GM18861 (cell line): ENCODE measurements at regions not wholly inside any gene's neighbourhood (a gene's known extent, or its start where the extent isn't known, plus 50 kb on each side); places are given as distances from the start of the nearest gene placed in this dataset.
A peak's percentile ranks its signal among the peaks of the same experiment; 100 is the strongest.

Experiments used
- ATAC-seq: cut with Tn5 transposase; IDR thresholded peaks from one replicate; pipeline ENCODE4 v1.9.1; 2021; ENCODE audit not compliant: unreplicated experiment

GRCh38 chr4:32994981-32995881 is 2275.1 kb downstream of the PCDH7 start:
- no peak for ATAC-seq

- ATAC-seq, result no peak
Measured at GRCh38 chr4:33013282-33013681, 2293.1 kb downstream of the PCDH7 start.

- ATAC-seq, result no peak
Measured at GRCh38 chr4:33025236-33025635, 2305.1 kb downstream of the PCDH7 start.

GRCh38 chr4:33029976-33030375 is 2309.8 kb downstream of the PCDH7 start:
- no peak for ATAC-seq

DNA sequence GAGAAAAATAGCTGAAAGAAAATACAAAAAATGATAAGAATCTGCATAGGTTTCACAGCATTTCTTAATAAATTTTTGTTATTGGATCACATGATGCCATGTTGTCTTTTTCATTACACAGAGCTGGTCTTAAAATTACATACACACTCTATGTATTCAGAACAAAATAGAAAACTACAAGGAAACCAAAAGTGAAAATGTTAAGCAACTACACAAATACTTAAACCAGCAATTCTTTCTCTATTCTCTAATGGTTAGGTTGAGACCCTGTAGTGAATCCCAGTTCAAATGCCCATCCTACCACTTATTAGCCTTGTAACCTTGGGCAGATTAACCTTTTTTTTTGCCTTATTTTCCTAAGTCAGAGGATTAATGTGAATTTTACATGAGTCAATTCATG is 2311.2 kb downstream of the PCDH7 start:
- ATAC-seq, result no peak

GRCh38 chr4:33037464-33037863 is 2317.3 kb downstream of the PCDH7 start:
- ATAC-seq, result no peak

DNA sequence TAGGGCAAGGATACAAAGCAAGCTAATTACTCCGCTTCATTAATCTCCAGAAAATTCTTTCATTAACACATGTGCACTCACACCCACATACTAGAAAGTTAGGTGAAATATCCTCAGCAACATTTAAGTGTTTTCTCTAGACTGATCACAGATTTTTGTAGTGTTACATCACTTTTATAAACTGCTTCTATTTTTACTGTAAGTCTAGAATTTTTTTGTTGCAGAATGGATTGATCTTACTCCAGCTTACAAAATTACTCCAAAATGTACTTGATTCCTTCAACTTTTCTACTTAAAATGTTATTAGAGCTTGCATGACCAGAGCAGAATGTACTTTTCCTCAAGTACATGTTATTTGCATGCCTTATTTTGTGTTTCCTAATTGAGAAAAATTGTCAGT is 2325.2 kb downstream of the PCDH7 start:
- ATAC-seq, result no peak

DNA sequence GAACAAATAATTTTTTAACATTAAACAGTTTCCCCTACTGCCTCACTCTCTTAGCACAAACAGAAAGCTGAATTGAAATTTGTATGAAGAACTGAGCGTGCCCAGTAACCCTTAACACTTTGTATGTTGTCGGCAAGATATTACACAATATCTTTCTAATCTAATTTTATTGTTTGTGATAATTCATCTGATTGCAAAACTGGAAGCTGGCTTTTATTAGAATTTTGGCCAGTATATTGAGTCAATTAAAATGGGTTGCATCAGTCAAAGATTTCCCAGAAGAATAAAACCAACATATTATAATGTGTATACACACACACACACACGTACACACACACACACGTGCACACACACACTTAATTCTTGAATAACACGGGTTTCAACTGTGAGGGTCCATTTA is 2332.1 kb downstream of the PCDH7 start:
- no peak for ATAC-seq

DNA sequence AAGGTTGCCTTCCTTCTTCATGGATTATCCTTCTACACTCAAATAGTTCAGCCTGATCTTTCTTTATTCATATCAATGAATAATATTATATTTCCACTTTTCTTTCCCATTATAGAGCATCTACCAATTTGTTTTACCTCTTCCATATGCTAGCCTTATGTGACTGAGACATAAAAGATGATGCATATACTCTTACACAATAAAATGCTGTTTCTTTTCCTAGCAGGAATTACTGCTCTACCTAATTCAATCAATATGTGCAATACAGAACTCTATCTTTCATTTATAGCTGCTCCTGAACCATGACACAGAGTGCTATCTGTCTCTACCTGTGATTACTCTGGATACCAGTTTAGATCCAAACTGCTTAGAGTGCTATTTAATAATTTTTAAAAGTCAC is 2334.0 kb downstream of the PCDH7 start:
- no peak for ATAC-seq

GRCh38 chr4:33054656-33055196 is 2334.6 kb downstream of the PCDH7 start:
- no peak for ATAC-seq

DNA sequence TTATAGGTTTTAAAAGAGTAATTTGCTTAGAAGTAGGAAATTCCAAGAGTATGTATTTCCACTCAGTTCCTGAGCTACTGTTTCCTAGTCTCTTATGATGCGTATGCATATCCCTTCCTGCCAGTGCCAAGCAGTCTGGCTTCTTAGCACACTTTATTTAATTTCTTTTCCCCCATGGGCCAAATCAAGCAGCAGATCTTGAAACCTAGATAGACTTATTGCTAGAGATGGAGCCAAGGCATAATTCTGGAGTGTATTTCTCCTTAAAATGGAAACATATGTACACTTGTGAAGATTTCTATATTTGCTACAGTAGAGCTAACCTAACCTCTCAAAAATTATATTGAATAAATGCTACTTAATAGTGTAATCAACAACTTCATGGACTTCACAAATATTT is 2337.6 kb downstream of the PCDH7 start:
- ATAC-seq, result no peak

DNA sequence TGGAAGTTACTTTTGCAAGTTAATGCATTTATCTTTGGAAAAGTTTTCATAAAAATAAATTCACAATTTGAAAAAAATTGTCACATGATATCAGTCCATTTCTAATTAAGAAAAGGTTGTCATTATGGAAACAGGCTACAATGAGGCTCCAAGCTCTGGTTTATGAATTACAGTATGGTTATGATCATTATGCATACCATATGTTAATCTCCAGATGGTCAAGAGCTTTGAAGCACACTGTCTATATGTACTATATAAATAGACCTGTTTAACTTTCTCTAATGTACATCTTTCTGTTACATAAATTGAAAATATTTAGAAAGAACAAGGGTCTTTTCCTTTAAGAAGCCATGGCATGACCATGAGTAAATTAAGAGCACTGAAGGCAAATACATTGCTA is 2338.8 kb downstream of the PCDH7 start:
- no peak for ATAC-seq

DNA sequence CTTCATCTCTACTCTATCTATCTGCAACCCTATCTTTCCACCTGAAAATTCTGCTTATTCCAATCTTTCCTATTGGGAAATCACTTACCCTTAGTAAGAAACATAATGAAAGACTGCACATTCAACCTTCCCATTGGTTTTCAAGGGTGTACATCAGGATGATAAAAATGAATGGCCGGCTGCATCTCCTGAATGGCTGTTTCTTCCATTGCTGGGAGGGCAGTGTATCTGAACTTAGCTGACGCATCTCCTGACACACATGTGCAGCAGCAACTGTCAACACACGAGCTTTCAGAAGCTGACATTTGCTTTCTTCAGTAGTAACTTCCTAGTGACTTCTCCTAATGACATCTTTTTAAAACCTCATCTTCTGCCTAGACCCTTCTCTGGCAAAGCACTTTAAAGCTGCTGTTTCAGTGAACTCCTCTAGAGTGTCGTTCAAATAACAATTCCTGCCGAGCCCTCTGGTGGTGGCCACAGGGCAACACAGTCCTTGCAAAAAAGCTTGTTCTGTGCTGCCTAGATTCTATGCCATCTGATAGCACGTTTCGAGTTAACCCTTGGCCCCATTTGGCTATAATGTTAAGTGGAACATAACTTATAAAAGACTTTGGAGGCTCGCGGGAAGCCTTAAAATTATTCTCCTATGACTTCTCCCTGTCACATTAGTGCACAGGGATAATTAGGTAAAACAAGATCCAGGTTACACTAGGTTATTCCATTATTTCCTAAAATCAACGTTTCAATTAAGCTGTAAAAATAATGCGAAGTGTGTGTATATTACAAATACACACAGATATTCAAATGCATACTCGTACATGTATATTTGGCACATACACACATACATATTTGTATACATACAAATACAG is 2340.7 kb downstream of the PCDH7 start:
- ATAC-seq, result peak; percentile 64

GRCh38 chr4:33061727-33062126 is 2341.6 kb downstream of the PCDH7 start:
- ATAC-seq, result no peak

GRCh38 chr4:33062155-33062806 is 2342.1 kb downstream of the PCDH7 start:
- ATAC-seq, result no peak

- no peak for ATAC-seq
Measured at GRCh38 chr4:33063241-33063640, 2343.1 kb downstream of the PCDH7 start.

DNA sequence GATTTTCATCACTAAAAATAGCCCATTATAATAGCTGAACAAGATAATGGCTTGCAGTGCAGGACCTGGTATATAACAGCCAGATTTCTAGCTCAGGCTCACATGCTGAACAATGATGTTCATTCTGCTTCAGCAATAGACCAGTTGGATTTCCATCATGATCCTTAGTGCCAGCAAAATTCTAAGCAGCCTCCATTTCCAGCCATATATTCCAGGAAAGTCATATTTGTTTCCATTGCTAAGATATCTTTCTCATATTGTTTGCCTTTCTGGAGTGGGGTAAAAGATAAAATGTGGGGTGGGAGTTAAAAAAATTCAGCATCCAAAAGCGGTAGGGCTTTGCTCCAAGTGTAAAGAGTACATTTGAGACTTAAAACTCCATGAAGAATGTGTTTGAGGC is 2344.1 kb downstream of the PCDH7 start:
- no peak for ATAC-seq

DNA sequence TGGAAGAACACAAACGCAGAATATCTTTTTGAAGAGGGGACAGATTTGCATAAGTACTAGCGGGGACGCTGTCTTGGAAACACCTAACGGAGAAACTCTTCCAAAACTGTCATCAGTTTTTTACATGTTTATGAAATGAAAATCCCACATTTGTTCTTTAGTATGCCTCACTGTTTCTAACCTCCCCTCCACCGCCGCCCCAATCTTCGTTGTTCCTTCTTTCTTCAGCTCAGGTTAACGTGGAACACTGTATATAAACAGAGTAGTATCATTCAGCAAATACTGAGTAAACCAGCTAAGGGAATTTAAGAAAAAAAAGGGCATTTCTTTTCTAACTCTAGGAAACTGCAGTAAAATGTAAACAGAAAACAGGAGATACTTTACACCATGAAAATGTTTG is 2345.6 kb downstream of the PCDH7 start:
- ATAC-seq, result no peak

DNA sequence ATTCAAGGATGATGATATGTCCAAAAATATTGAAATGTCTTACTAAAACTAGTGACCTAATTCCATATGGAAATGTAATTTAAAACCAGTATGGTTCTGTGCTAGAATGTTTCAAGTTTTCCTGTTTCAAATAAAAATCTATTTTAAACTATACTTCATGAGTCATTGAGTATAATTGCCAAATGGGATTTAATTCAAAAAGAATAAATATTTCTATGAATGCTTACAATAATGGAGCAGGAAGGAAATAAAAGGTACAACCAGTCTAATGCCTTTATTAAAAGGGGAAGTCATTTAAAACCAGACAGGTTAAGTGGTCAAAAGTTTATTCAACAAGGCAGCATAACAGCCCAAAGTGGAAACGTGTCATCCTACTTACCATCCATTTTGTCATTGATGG is 2347.1 kb downstream of the PCDH7 start:
- ATAC-seq, result no peak

GRCh38 chr4:33068539-33068938 is 2348.4 kb downstream of the PCDH7 start:
- no peak for ATAC-seq

DNA sequence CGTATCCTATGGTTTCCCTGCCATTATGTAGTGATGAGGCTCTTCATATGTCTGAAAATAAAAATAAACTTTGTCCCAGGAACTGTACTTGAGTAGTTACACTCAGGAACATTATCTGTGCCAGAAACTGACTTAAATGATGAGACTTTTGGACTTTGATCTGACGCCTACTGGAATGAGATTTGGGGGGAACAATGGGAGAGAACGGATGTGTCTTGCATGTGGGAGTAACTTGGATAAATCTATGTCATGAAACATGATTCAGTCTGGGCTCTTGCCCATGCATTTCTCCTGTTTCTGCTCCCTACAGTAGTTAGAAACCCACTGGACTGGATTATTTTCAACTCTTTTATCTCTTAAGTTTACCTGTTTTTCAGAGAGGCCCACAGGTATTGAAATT is 2351.4 kb downstream of the PCDH7 start:
- no peak for ATAC-seq
